ENCODE measurements at regions not wholly inside any gene's neighbourhood (a gene's known extent, or its start where the extent isn't known, plus 50 kb on each side); places are given as distances from the start of the nearest gene placed in this dataset.

GRCh38 chr14:61151251-61151650 is 129.9 kb downstream of the TMEM30B start:
- intact Hi-C loops (cut with DNase I; ENCODE audit: low total_unique reads) = no loop called here
- no peaks in the 10 kb centered on the region for H3K36me3 ChIP-seq
- H3K27ac ChIP-seq = no peak overlapping the region
- DNase-seq = no peak
- H3K27me3 ChIP-seq = no peaks in the 10 kb centered on the region
- 90 to 92% methylated on average over 4 of the region's 4 CpGs for WGBS, 2 donors (ENCODE audit: low coverage in 1 of 2)
- H3K4me3 ChIP-seq = no peak overlapping the region
- no peak for TF ChIP-seq CTCF (IDR thresholded peaks at IDR 0.05)
- TF ChIP-seq EP300 (IDR thresholded peaks at IDR 0.05; ENCODE audit: low read depth) = no peak
- no peak for TF ChIP-seq POLR2A (IDR thresholded peaks at IDR 0.05)
- no peak for TF ChIP-seq POLR2AphosphoS5 (IDR thresholded peaks at IDR 0.05)
- no peaks in the 10 kb centered on the region for H3K4me1 ChIP-seq
- in situ Hi-C loops (cut with MboI; ENCODE audit: low pct_ligation_motif_present in 1 of 4, low pct_unique_long_range_greater_than_20kb in 1 of 4, low sequenced_read_pairs in 3 of 4) = no loop called here
- no peaks in the 10 kb centered on the region for H3K9me3 ChIP-seq

GRCh38 chr14:61150851-61151250 is 130.3 kb downstream of the TMEM30B start:
- Histone ChIP-seq H3K36me3 (no peaks in the 10 kb centered on the region), H3K27me3 (no peaks in the 10 kb centered on the region), H3K4me1 (no peaks in the 10 kb centered on the region), H3K9me3 (no peaks in the 10 kb centered on the region), H3K4me3 (no peak overlapping the region), H3K27ac (no peak overlapping the region)
- TF ChIP-seq EP300 (IDR thresholded peaks at IDR 0.05; ENCODE audit: low read depth) (no peak), CTCF (IDR thresholded peaks at IDR 0.05) (no peak), POLR2A (IDR thresholded peaks at IDR 0.05) (no peak), POLR2AphosphoS5 (IDR thresholded peaks at IDR 0.05) (no peak)
- 70 to 81% methylated on average over 3 of the region's 3 CpGs for WGBS, 2 donors (ENCODE audit: low coverage in 1 of 2)
- intact Hi-C loops (cut with DNase I; ENCODE audit: low total_unique reads) (no loop called here), in situ Hi-C loops (cut with MboI; ENCODE audit: low pct_ligation_motif_present in 1 of 4, low pct_unique_long_range_greater_than_20kb in 1 of 4, low sequenced_read_pairs in 3 of 4) (no loop called here)
- DNase-seq = no peak

- TF ChIP-seq POLR2A (IDR thresholded peaks at IDR 0.05) (no peak), CTCF (IDR thresholded peaks at IDR 0.05) (no peak), POLR2AphosphoS5 (IDR thresholded peaks at IDR 0.05) (no peak), EP300 (IDR thresholded peaks at IDR 0.05; ENCODE audit: low read depth) (no peak)
- Histone ChIP-seq H3K27ac (no peak overlapping the region), H3K4me3 (no peak overlapping the region), H3K27me3 (no peaks in the 10 kb centered on the region), H3K4me1 (no peaks in the 10 kb centered on the region), H3K9me3 (no peaks in the 10 kb centered on the region), H3K36me3 (no peaks in the 10 kb centered on the region)
- in situ Hi-C loops (cut with MboI; ENCODE audit: low pct_ligation_motif_present in 1 of 4, low pct_unique_long_range_greater_than_20kb in 1 of 4, low sequenced_read_pairs in 3 of 4) = no loop called here
- DNase-seq = no peak
- intact Hi-C loops (cut with DNase I; ENCODE audit: low total_unique reads) = no loop called here
Observed at GRCh38 chr14:61149896-61150295, 131.2 kb downstream of the TMEM30B start.

- DNase-seq = no peak
- Histone ChIP-seq H3K27ac (no peak overlapping the region), H3K4me1 (no peaks in the 10 kb centered on the region), H3K36me3 (no peaks in the 10 kb centered on the region), H3K4me3 (no peak overlapping the region), H3K27me3 (no peaks in the 10 kb centered on the region), H3K9me3 (no peaks in the 10 kb centered on the region)
- TF ChIP-seq POLR2AphosphoS5 (IDR thresholded peaks at IDR 0.05) (no peak), EP300 (IDR thresholded peaks at IDR 0.05; ENCODE audit: low read depth) (no peak), CTCF (IDR thresholded peaks at IDR 0.05) (no peak), POLR2A (IDR thresholded peaks at IDR 0.05) (no peak)
- WGBS, 2 donors (ENCODE audit: low coverage in 1 of 2) = 93% methylated on average over 4 of the region's 4 CpGs; no CpG with 5 or more reads in 1 of the 2 donors
- in situ Hi-C loops (cut with MboI; ENCODE audit: low pct_ligation_motif_present in 1 of 4, low pct_unique_long_range_greater_than_20kb in 1 of 4, low sequenced_read_pairs in 3 of 4) = no loop called here
- intact Hi-C loops (cut with DNase I; ENCODE audit: low total_unique reads) = no loop called here
Observed at GRCh38 chr14:61148742-61149350, 132.3 kb downstream of the TMEM30B start.
